ENCODE measurements at regions not wholly inside any gene's neighbourhood (a gene's known extent, or its start where the extent isn't known, plus 50 kb on each side); places are given as distances from the start of the nearest gene placed in this dataset.

- no peak for TF ChIP-seq POLR2A (IDR thresholded peaks at IDR 0.05; ENCODE audit: extremely low read depth, insufficient read length)
- no peak for TF ChIP-seq CTCF (IDR thresholded peaks at IDR 0.05; ENCODE audit: low read depth, low read length)
- TF ChIP-seq MYC (IDR thresholded peaks at IDR 0.05; ENCODE audit: low read depth, low read length), result no peak
- TF ChIP-seq MAX (IDR thresholded peaks at IDR 0.05; ENCODE audit: low read depth, low read length), result no peak
These were observed 245.6 kb upstream of the PITRM1 start for GRCh38 chr10:3418041-3418754.
